Osteocyte (in vitro differentiated cells): ENCODE measurements at regions not wholly inside any gene's neighbourhood (a gene's known extent, or its start where the extent isn't known, plus 50 kb on each side); places are given as distances from the start of the nearest gene placed in this dataset.

Experiments
- DNase-seq: peaks from one replicate; pipeline ENCODE4 v3.0.0; 2021; ENCODE audit warnings: mixed read lengths; ENCODE audit not compliant: unreplicated experiment; ENCODE audit errors: extremely low spot score
- H3K27ac Mint-ChIP-seq: one replicate; pipeline ENCODE4 v1.8.0; 2021; ENCODE audit warnings: mild to moderate bottlenecking, mixed read lengths; ENCODE audit not compliant: unreplicated experiment
- H3K27me3 Mint-ChIP-seq: one replicate; pipeline ENCODE4 v1.8.0; 2021; ENCODE audit warnings: mixed read lengths; ENCODE audit not compliant: unreplicated experiment
- H3K36me3 Mint-ChIP-seq: one replicate; pipeline ENCODE4 v1.8.0; 2021; ENCODE audit warnings: mixed read lengths; ENCODE audit not compliant: unreplicated experiment
- H3K4me1 Mint-ChIP-seq: one replicate; pipeline ENCODE4 v1.8.0; 2021; ENCODE audit warnings: mixed read lengths; ENCODE audit not compliant: unreplicated experiment
- H3K4me3 Mint-ChIP-seq: one replicate; pipeline ENCODE4 v1.8.0; 2021; ENCODE audit warnings: mild to moderate bottlenecking, moderate library complexity, mixed read lengths; ENCODE audit not compliant: unreplicated experiment
- H3K9me3 Mint-ChIP-seq: one replicate; pipeline ENCODE4 v1.8.0; 2021; ENCODE audit warnings: mixed read lengths; ENCODE audit not compliant: unreplicated experiment
- CTCF ChIP-seq: fragments of 200-600 bp; sonication (generic); IDR thresholded peaks from 2 replicates; pipeline ENCODE4 v1.5.0; 2021; ENCODE audit warnings: antibody characterized with exemption, mild to moderate bottlenecking, moderate library complexity

- peaks cover 21% of the 10 kb centered on the region for H3K4me1 Mint-ChIP-seq
- H3K27ac Mint-ChIP-seq, result no peak overlapping the region
- H3K27me3 Mint-ChIP-seq, result no peaks in the 10 kb centered on the region
- peaks cover 13% of the 10 kb centered on the region for H3K36me3 Mint-ChIP-seq
- H3K9me3 Mint-ChIP-seq, result peaks cover 19% of the 10 kb centered on the region
- H3K4me3 Mint-ChIP-seq, result no peak overlapping the region
- no peak for TF ChIP-seq CTCF
- DNase-seq, result no peak
Measured at GRCh38 chr1:184276416-184276815, 110.4 kb upstream of the C1orf21 start.

- Mint-ChIP-seq H3K9me3 (peaks cover 9% of the 10 kb centered on the region), H3K4me3 (no peak overlapping the region), H3K27me3 (no peaks in the 10 kb centered on the region), H3K27ac (no peak overlapping the region), H3K36me3 (peaks cover 3% of the 10 kb centered on the region), H3K4me1 (peaks cover 27% of the 10 kb centered on the region)
- DNase-seq, result no peak
- TF ChIP-seq CTCF, result no peak
Measured at GRCh38 chr1:184279911-184280458, 106.8 kb upstream of the C1orf21 start.

- H3K27me3 Mint-ChIP-seq, result no peaks in the 10 kb centered on the region
- H3K4me1 Mint-ChIP-seq, result peaks cover 35% of the 10 kb centered on the region
- H3K4me3 Mint-ChIP-seq, result no peak overlapping the region
- H3K36me3 Mint-ChIP-seq, result no peaks in the 10 kb centered on the region
- H3K27ac Mint-ChIP-seq, result peak overlapping the region; percentile 83
- H3K9me3 Mint-ChIP-seq, result no peaks in the 10 kb centered on the region
- TF ChIP-seq CTCF, result no peak
- DNase-seq, result no peak
Measured at GRCh38 chr1:184283999-184284398, 102.8 kb upstream of the C1orf21 start.

- H3K9me3 Mint-ChIP-seq, result no peaks in the 10 kb centered on the region
- TF ChIP-seq CTCF, result no peak
- no peak overlapping the region for H3K4me3 Mint-ChIP-seq
- no peak for DNase-seq
- peaks cover 38% of the 10 kb centered on the region for H3K4me1 Mint-ChIP-seq
- no peaks in the 10 kb centered on the region for H3K27me3 Mint-ChIP-seq
- peak overlapping the region; percentile 83 for H3K27ac Mint-ChIP-seq
- H3K36me3 Mint-ChIP-seq, result no peaks in the 10 kb centered on the region
Measured at GRCh38 chr1:184284900-184285299, 101.9 kb upstream of the C1orf21 start.

GRCh38 chr1:184285401-184286087, 101.3 kb upstream of the C1orf21 start:
- Mint-ChIP-seq H3K27ac (no peak overlapping the region), H3K9me3 (no peaks in the 10 kb centered on the region), H3K4me3 (no peak overlapping the region), H3K27me3 (no peaks in the 10 kb centered on the region), H3K36me3 (no peaks in the 10 kb centered on the region), H3K4me1 (peaks cover 39% of the 10 kb centered on the region)
- no peak for DNase-seq
- no peak for TF ChIP-seq CTCF
